HG02981 (cell line): ENCODE measurements at regions not wholly inside any gene's neighbourhood (a gene's known extent, or its start where the extent isn't known, plus 50 kb on each side); places are given as distances from the start of the nearest gene placed in this dataset.

Source experiments
- ATAC-seq: cut with Tn5 transposase; IDR thresholded peaks from one replicate; pipeline ENCODE4 v1.9.1; 2021; ENCODE audit warnings: mild to moderate bottlenecking, moderate library complexity; ENCODE audit not compliant: unreplicated experiment

DNA sequence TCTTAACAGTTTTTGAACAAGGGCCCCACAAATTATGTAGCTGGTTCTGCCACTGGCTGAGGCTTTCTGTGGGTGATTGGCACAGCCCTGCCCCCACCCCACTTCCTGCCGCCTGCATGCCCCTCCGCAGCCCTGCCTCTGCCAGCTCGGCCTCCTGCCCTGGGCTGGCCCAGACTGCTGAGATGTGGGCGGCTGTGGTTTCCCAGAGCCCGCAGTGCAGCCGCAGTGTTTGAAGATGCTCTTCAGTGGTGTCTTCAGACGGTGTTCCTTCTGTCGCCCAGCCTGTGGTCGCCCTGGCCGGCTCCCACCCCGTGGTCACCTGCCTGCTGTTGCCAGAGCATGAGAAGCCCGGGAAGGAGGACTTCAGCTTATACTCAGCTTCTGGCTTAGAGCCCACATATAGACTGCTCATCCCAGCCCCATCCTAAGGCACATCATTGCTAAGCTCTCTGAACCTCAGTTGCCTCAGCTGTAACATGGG, 154.3 kb downstream of the VEGFA start:
- no peak for ATAC-seq

DNA sequence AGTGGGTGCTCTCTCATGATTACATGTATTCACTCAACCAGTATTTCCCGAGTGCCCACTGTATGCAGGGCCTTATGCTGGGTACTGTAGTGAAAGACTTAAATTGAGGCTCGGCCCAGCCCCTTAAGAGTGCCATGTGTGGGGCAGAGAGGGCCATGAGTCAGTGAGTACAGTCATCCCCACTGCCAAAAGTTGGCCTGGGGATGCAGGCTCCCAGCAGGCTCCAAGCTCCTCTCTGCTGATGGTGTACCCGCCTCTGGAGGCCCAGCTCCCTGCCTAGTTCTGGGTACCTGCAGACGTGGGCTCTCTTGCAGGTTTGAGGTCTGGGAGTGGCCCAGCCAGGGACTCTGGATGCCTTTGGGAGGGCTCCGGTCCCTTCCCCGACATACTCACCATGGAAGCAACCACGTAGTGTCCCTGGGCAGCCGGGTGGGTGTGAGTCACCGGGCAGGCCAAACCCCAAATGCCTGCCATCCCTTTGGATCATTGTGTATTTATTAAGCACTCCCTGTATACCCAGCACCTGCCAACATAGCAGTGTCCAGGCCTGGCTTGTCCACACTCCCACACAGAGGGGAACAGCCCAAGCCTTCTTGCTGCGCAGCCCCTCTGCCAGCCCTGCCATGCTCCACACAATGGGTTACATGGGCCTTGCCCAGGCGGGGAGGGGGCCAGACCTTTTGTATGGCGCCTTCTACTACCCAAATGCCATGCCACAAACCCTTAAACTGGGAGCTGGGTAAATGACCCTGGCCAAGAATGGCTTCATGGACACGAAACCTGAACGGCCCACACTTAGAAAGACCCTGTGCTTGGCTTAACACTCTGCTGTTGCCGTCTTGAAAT, 153.6 kb downstream of the VEGFA start:
- no peak for ATAC-seq

DNA sequence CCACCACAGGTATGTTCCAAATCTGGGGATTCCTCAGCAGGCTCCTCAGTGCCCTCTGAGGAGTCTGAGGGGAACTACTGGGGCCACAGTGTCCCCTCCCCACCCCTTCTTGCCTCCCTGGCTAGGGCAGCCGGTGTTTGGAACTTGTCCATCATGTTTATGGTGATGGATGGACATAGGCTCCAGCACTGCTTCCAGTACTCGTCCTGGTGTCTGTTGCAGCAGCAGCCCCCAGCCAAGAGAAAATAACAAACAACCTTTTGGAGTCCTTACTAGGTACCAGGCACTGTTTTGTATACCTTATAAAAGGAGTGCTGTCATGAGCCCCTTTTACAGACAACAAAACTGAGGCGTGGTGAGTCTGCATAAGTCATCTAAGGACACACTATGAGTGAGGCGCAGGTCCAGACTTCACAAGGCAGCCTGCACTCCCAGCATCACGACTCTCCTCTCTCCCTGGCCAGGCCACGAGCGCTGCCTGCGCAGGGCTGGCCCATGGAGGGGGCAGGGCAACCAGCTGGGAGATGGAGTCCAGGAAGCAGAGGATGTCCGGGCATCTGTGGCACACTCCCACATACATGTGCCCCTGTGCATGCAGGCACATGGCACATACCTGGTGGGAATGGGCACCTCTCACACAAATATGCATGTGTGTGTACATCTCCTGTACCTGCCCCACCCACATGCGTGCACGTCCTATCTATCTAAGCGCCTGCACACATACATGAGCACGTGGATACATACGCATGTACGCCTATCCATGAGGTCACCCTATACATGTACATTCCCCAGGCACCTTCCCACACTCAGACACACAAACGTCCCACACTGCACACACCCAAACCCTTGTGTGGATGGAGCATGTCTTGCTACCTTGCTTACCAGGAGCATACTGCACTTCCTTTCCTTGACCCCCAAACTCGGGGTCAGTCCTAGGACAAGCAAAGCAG, 152.7 kb downstream of the VEGFA start:
- ATAC-seq, result no peak

DNA sequence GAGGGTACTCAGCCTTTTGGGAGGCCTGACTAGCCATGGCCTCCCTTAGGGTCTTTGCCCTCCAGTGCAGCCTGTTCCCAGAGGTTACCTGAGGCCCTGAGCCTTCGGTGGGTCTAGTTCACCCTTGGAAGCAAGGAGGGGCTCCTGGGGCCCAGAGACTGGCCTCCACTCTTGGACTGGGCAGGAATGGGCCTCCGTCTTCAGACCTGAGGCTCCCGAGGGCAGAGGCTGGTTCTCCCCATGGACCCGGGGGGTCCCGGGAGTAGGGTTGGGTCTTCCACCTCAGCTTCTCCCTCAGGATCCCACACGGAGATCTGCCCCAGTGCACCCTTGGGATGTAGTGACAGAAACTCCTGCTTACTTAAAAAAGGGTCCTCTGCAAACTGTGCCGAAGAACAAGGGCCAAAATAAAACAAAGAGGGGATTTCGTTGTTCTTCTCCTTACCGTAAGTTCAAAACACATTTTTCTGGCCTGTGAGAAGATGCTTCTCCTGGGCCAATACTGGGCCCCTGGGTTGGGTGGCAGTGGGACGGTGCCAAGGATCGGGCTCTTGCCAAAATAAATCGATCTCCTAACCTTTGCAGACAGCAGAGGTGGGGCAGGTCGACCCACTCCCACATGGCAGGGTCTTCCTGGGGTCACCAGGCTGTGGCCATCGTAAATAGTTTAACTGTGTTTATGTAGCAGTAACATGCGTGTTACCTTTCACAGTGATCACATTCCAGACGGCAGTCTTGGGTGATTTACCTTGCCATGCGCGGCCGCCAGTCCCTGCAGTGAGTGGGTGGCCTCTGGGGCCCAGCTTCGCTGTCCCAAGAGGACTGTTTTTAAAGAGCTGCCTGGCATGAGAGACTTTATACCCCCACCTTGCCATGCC, 151.8 kb downstream of the VEGFA start:
- no peak for ATAC-seq

DNA sequence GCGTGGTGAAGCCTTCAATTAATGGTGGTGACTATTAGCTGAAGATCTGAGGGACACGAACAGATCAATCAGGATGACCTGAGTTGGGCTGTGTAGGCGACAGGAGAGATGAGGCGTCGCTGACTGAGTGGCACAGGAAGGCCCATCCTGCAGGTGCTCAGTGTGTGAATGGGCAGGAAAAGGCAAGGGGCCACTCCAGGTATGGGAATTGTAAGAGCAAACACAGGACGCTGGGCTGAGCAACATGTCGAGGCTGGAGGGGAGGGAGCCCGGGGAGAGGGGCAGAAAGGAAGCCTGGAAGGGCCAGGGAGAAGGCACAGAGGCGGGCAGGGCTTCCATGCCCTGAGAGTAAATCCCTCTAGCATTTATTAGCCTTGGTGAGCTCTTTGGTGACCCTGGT, 151.0 kb downstream of the VEGFA start:
- ATAC-seq, result no peak

DNA sequence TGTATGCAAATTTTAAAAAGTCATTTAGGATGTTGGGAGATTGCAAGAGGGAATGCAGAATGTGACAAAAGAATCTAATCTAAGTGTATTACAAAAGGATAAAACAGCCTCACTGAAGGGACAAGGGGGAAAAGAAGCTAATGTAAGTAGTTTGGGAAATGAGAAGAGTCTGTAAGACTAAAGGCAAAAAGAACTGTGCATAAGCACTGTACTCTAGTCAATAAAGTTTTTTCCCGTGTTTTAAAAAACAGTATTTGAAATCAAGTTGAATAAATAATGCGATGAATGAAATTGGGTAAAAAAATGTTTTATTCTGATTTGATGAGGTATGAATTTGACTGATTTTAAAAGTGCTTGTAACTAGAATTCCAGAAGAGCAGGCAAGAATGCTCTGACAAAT, 149.8 kb downstream of the VEGFA start:
- no peak for ATAC-seq

DNA sequence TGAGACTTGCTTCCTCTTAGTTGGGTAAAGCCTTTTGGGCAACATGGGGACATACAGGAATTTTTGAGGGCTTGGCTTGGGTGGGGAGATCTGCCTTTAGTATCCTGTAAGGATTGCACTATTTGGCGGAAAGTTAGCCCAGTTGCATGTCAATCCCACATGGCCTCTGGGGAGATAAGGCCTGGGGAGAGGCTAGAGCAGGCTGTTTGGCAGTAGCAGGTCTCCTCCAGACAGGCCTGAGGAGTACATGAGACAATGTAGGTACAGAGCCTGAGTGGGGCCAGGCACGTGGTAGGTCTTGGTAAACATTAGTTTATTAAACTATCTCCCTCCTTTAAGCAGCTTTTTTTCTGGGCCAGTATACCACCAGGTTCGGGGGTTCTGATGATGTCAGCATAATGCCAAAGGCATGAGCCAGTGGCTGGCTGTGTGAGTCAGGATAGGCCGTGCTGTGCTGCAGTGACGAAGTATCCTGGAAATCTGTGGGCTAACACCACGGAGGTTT, 147.9 kb downstream of the VEGFA start:
- no peak for ATAC-seq

DNA sequence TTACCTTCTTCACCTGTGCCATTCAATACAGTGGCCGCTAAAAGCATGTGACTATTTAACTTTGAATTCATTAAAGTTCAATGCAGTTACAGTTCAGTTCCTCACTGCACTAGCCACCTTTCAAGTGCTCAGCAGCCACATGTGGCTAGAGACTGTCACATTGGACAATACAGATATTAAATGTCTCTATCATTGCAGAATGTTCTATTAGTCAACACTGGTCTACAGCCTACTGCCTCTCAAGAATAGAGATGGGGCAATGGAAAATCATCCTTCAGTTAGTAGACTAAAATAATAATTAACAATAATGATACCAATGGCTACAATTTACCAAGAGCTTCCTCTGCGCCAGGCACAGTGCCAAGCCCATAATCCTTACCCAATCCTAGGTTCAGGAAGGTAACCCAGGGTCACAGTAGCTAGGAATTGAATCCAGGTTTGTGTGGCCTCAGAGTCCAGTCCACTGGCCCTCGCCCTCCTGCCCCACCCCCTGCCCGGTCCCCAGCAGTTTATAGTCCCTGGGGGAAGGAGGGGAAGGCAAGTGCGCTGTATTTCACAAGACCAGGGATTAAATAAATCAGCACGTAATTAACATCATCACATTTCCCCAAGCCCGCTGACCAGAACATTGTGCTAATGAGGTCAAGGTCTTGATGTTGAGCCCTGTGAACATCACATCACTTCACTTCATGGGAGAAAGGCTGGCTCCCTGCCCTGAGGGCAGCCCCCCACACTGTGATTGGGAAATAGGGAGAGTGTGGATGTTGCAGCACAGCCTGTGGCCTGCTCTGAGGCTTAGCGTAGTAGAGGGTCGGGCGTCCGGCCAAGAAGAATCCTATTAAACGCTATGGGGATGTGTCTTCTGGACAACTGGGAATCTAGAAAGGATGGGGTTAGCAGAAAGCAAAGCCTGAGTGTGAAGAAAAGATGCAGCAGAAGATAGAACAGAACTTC, 147.2 kb downstream of the VEGFA start:
- no peak for ATAC-seq

DNA sequence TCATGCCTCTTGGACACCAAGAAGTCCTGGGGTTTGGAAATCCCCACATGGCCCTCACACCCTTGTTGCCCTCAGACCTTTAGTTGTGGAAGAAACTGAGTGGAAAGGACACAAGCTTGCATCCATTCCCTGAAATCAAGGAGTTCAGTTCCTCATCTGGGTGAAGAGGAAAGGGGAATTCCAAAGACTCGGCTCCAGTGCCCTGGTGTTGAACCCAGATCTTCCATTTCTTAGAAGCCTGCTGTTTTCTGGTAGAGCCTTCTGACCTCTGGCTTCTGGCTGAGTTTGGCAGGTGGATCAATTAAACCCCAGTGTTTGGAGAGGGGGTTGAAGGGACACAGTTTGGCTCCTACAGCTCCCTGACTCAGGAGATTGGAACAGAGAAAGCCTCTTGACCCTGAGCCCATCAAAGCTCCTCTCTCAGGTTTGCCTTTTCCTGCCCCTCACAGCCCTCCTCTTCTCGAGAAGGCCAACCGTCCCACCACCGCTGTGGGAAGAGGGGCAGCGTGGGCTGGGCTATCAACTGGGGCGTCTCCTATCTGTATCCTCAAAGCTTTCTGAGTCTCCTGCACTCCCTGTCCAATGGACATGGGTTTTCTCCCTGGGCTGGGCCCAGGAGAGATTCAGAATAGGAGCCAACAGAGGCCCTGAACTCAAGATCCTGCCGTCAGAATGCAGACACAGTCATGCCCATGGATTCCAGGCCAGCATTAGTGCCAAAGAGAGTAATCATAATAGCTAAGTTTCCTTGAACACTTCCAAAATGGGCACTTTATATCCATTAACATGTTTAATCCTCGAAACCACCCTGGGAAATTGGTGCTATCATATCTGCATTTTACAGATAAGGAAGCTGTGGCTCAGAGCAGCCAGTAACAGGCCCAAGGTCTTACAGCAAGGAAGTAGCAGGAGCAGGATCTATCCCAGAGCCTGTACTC, 146.2 kb downstream of the VEGFA start:
- ATAC-seq, result no peak

DNA sequence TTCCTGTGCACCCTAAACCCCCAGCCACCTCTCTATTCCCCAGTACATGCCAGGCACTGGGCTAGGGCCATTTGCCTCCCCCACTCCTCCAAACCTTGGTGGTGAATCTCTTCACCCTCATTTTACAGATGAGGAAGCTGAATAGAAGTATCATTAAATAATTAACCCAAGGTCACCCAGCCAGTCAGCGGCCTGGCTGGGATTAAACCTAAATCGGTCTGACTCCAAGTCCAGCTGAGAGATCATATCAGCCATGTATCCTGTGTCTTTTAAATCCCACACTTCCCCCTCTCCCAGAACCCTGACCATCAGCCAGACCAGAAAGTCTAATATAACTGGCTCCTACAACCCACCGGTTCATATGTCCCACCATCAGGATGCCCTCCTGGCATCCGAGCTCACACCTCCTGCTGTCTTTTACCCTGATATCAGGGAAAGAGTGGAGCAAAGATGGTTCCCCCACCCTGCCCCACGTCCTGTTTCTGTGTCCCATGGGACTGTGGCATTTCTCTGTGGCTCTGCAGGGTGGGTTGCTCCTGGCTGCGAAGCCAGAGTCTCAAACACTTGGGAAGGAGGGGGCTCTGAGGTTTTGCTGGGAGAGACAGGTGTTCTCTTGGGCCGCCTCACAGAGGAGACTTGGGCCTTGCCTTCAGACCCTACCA, 145.3 kb downstream of the VEGFA start:
- ATAC-seq, result no peak

DNA sequence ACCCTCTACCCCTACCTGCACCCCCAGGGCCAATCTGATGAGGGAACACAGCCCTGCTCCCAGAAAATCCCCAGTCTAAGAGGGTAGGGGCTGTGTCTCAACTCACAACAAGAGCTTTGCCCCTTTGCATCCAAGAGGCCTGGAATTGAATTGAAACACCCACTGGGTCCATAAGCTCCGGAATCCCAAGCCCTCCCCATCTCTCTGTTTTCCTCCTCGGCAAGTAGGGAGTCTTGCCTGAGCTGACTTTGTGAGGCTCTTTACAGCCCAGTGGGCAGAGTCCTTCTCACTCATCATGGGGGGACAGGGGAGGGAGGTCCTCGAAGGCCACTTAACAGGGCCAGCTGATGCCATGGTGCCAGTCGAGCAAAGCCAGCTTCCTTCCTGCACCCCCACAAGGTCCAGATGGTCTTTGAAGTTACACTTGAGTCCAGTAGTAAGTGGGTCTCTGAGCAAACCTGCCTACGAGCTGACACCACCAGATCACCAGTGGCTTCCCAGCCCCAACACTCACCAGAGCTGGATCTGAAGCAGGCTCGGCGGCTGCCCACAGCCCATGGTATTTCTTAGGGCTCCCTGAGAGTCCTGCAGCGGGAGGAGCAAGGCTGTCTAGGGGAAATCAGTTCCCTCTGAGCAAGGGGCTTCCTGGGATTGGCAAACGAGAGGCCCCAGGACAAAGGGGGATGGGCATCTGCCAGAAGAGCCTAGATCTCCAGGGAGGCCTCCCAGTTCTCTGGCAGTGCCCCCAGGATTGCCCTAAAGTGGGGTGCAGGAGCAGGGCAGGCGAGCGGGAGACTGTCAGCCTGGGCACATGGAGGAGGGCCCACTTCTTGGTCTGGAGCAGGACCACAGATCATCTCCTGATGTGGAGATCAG, 144.5 kb downstream of the VEGFA start:
- ATAC-seq, result no peak

DNA sequence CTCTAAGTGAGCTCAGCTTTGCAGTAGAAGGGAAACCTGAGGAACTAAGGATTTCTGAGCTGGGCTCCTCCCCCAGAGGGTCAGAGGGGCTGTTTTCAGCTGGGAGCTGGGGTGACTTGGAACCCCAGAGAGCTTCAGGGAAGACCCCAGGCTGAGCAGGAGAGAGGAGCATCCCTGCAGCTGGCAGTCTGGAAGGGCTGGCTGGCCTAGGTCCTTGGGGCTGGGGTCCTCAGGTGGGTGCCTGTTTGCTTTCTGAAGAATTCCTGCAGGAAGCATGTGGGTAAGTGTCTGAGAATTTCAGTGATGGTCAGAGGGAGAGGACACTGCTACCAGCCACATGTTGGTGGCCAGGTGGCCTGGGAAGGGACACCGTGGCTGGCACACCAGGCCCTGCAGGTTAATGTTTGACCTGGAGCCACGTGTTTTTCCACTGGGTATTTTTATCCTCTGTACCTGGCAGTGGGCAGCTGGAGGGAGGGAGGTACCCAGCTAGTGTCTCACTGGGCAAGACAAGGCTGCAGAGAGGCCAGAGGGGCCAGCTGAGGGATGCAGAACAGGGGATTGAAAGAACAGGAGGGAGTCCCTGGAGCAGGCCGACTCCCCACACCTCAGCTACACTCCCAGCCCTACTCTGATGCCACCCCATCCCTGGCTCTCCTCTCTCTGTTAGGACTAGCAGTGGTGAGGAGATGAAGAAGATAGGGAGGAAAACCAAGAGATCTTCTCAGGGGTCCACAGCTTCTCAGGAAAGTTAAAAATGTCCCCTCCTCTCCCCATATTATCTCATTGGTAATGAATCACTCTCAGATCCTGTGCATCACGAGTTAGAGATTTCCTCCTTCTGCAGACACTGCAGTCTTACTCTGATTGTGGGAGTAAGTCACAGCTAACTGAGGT, 143.6 kb downstream of the VEGFA start:
- ATAC-seq, result no peak

DNA sequence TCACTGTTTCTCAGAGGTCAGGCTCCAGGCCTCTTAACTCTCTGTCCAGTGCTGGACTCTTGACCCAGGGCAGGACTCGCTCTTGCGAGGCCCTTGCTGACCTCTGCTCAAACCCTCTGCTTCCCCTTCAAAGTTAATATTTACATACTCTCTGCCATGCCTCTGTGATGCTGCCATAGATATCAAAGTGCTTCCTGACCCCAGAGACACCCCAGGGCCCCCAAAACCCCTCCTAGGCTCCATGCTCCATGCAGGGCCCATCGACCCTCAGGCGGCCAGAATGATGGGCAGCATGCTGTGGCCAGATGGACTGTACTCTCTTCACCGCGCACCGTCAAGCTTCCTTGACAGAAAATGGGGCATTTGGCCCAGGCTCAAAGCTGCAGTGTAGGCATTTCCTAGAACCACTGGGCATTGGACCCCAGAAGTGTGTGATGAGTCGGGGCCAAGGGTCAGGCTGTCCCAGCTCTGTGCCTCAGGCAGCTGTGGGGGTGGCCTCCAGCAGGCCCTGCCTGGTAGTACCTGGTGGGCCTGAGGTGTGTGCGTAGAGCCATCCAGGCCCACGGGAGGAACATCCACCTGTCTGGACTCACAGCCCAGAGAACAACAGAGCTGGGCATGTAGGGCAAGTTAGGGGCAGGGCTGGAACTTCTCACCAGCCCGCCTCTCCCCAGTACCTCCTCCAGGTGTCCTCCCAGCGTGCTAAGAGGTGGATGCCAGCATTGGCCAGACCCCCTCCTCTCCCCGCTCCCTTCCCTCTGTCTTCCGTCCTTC, 142.8 kb downstream of the VEGFA start:
- ATAC-seq, result no peak

DNA sequence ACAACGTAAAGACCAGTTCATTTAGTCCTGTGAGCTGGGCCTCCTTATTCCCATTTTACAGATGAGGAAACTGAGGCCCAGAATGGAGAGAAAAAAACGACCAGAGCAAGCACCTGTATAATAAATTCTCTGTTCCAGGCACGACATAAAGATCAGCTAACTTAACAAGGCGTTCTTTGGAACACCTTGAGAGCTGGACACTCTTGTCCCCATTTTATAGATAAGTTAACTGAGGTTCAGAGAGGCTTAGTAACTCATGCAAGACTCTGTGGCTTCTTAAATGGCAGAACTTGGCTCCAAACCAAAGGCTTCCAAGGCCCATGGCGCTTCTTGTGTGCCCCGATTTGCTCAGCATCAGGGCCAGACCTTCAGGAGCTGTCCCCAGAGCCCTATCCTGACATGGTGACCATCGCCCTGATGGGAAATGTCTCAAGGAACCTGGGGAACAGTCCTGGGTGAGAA, 142.1 kb downstream of the VEGFA start:
- ATAC-seq, result no peak
